ENCODE measurements at regions not wholly inside any gene's neighbourhood (a gene's known extent, or its start where the extent isn't known, plus 50 kb on each side); places are given as distances from the start of the nearest gene placed in this dataset.
A peak's percentile ranks its signal among the peaks of the same experiment; 100 is the strongest.
"Not testable (repeated sequence)": the region's sequence is repeated elsewhere in the genome, so short reads cannot be mapped to it uniquely, and the experiment has no call there.

GRCh38 chr20:12893653-12894052, 115.1 kb upstream of the SPTLC3 start:
- DNase-seq: no peak

- no peak for DNase-seq
Observed at GRCh38 chr20:12894089-12894488, 114.7 kb upstream of the SPTLC3 start.

- no peak for DNase-seq
Observed at GRCh38 chr20:12896180-12896579, 112.6 kb upstream of the SPTLC3 start.

GRCh38 chr20:12902992-12903391, 105.8 kb upstream of the SPTLC3 start:
- no peak for DNase-seq

DNA sequence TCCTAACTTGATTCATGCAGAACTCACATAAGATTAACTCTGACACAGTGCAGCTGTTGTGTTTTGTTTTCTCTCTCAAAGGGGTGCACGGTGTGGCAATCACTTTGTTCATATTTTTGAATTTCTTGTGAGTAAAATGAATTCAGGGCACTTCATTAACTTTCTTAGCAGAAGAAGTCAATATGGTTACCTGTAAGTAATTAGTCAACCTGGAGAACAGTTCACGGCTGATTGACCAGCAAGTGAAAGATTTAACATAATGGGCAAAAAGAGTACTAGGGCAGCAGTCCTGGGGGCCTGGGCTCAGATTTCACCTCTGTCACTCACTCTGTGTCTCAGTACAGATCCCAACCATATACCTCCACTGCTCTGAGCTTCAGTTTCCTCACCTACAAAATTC, 102.4 kb upstream of the SPTLC3 start:
- no peak for DNase-seq

DNA sequence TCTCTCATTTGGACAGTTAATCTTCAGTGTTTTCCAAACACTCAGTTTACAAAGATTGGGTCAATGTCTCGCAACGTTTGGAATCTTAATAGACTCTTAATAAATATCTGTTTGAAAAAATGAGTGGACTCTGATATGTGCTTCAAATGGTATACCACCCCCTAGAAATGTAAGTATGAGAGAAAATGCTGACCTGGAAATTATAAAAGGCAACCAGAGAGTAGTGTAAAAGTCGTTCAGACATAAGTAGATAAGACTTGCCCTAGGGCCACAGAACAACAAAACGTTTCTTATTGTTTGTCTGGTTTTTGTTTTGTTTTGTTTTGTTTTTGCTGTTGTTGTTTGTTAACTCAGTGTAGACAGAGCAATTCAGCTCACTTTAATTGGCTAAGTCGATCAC, 97.4 kb upstream of the SPTLC3 start:
- no peak for DNase-seq

DNA sequence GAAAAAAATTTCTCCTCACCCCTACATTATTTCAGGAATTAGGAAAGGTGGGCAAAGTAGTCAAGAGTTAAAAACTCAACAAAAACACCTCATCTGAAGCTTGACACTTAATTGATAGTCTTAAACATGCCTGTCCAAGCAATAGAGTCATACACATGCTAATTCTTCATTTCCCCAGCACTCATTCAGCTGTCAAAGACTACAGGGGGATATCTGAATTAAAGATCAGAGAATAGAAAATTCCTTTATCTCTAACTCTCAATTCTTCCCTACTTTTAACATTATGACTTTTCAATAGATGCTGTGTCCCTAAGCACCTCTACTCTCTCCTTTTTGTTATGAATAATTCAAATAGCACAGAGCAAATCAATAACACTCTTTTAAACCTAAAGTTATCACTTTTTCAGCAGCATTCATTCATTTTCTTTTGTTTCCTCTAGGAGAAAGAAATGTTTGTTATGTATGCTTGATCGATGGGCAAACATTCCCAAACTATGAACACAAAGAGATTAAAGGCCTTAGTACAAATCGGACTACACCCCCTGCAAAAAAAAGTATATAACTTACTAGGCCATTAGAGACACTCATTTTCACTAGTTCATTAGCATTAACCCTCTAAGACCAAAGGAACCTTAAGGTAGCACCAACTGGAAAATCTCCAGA, 94.9 kb upstream of the SPTLC3 start:
- no peak for DNase-seq

DNA sequence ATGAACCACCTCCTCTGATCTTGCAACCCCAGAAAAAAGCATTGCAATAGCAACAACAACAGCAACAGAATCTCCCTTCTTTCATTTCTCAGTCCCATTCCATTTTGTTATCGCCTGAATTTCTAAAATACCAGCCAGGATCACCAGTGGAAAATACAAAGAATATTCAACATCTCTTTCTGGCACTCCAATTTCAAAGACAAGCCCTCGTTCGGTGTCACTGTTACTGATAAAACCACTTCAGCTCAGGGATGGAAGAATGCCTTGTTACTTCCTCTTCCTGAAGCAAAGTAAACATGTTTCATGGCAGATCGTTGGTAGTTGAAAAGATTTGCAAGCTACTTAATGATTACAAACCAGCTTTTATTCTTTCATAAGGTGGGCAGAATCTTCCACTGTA, 94.0 kb upstream of the SPTLC3 start:
- DNase-seq: no peak

- peak; percentile 13 for DNase-seq
Observed at GRCh38 chr20:12916699-12917098, 92.1 kb upstream of the SPTLC3 start.

- DNase-seq: no peak
Observed at GRCh38 chr20:12924126-12924525, 84.6 kb upstream of the SPTLC3 start.

DNA sequence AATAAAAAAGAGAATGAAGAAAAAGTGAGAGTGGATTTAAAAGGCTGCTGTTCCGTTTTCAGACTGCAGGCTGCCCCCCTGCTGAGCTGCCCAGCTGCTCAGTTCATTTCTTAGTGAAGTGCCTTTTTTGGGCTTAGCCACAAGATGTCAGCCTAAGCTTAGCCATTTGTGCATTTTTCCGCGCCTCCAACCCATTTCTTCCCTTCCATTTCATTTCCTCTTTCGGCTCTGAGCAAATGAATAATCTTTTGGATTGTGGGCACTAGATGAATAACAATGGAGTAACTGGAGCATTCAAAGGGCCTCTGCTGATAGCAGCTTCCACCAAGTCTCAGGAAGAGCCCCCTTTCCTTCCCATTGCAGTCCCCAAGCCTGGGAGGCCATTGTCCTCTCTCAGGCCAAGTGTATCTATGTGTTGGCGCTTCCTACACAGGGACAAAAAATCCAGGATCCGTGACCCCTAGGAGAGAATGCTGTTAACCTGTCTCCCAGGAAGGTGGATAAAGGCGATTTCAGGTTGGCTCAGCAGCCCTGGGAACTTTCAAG, 83.5 kb upstream of the SPTLC3 start:
- peak; percentile 58 for DNase-seq

- no peak for DNase-seq
Observed at GRCh38 chr20:12925863-12926793, 82.6 kb upstream of the SPTLC3 start.

DNA sequence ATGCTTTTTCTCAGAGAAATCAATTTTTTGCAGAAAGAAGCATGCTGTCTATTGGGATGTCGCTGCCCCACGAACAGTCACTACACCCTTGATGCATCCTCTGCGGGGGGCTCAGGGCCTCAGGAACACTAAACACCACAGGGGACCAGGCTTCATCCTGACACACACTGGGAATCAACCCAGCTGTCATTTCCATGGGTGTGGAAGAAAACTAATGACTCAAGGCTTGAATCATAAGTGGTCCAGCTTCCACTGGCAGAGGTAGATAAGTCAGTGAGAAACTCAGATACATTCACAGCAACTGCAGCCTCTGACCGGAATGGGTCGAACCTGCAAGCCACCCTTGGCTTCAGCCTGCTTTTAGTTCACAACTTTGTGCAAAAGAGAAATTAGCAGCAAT, 81.3 kb upstream of the SPTLC3 start:
- no peak for DNase-seq

GRCh38 chr20:12928358-12928754, 80.4 kb upstream of the SPTLC3 start:
- no peak for DNase-seq

DNA sequence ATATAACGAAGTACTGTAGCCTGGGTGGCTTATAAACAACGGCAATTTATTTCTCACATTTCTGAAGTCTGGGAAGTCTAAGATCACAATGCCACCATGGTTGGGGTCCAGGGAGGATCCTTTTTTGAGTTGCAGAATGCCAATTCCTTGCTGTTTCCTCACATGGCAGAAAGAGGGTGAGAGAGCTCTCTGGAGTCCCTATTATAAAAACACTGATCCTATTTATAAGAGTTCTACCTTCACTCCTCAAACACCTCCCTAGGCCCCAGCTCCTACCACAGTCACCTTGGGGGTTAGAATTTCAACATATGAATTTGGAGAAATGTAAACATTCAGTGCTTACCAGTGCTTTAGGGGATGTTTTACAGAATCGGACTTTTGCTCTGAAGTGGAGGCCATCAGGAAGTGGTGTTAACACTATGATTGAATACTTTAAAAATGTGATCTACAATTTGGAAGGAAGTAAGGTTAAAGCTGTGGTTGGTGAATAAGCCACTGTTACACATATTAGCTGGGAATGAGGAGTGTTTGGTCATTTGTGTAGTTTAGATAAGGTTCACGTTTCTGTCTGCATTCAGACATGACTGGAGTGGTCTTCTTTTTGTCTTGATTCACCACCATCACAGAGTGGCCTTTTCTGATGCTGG, 79.9 kb upstream of the SPTLC3 start:
- no peak for DNase-seq

DNA sequence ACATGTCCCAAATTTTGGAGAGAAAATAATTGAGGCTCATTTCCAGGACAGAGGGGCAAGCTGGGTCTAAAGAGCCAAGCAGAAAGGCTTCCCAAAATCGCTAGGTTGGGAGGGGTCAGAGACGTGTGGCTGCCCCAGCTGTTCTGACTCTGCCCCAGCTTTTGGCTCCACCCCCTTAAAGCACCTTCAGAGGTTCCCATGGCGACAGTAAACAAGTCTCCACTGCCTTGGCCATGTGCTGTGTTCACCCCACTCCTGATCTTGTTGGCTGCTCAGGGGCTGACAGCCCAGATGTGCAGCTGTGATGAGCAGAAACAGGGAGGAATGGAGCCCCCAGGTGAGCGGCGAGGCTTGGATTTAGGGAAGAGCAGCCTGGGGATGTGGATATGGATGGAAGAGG, 72.8 kb upstream of the SPTLC3 start:
- no peak for DNase-seq

GRCh38 chr20:12936524-12936923, 72.2 kb upstream of the SPTLC3 start:
- DNase-seq: no peak

DNA sequence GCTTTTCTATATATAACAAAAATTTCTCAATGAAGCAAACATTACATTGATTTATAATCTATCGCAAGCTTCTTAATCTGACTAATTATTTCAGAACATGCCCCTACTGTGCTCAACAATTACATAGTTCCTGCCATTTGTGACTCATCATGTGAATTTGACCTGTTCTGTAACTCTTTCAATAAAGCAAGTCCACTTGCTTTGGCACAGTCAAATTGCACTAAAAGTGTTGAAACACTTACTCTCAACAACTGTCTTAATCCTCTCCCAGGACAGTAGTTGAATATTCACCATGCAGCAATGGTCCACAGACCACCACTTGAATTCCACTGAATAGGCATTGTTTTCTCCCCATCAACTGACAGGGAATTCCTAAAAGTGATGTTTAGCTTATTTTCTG, 67.7 kb upstream of the SPTLC3 start:
- no peak for DNase-seq

GRCh38 chr20:12942123-12942522, 66.6 kb upstream of the SPTLC3 start:
- DNase-seq: no peak

DNA sequence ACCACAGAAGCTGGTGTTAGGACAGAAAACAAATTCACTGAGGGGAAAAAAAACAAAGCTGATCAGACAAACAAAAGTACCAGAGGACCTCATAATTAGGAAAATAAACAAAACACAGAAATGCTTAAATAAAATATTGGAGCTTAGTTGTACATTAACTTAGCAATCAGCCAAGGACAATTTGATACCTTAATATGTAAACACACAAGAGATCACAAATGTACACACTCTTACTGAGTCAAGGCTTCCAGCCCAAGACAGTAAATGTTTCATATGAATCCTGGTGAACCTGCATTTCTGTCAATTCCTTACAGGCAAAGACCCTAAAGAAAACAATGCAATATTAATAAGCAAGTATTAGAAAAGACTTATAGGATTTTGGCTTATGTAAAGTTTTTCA, 62.0 kb upstream of the SPTLC3 start:
- no peak for DNase-seq

- DNase-seq: no peak
Observed at GRCh38 chr20:12947691-12948090, 61.1 kb upstream of the SPTLC3 start.

- no peak for DNase-seq
Observed at GRCh38 chr20:12949429-12949980, 59.3 kb upstream of the SPTLC3 start.

DNA sequence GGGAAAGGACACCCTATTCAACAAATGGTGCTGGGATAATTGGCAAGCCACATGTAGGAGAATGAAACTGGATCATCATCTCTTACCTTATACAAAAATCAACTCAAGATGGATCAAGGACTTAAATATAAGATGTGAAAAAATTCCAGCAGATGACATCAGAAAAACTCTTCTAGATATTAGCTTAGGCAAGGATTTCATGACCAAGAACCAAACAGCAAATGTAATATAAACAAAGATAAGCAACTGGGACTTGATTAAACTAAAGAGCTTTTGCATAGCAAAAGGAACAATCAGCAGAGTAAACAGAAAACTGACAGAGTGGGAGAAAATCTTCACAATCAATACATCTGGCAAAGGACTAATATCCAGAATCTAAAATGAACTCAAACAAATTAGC, 54.5 kb upstream of the SPTLC3 start:
- DNase-seq: not testable (repeated sequence)

All from right kidney (tissue), 1 donor.